Stimulated activated naive CD8-positive, alpha-beta T cell treated with anti-CD3 and anti-CD28 coated beads, Interleukin-15, Interleukin-2, amounts not matched to agents 100 ng/mL and 50 ng/mL, for 24 hours (primary cell): ENCODE measurements at regions not wholly inside any gene's neighbourhood (a gene's known extent, or its start where the extent isn't known, plus 50 kb on each side); places are given as distances from the start of the nearest gene placed in this dataset.

Experiments used
- H3K27ac Mint-ChIP-seq: one replicate; pipeline ENCODE4 v1.8.0; 2021; ENCODE audit warnings: mild to moderate bottlenecking, mixed read lengths
- H3K27me3 Mint-ChIP-seq: one replicate; pipeline ENCODE4 v1.8.0; 2021; ENCODE audit warnings: mixed read lengths
- H3K36me3 Mint-ChIP-seq: one replicate; pipeline ENCODE4 v1.8.0; 2021; ENCODE audit warnings: low read depth, mixed read lengths
- H3K4me1 Mint-ChIP-seq: one replicate; pipeline ENCODE4 v1.8.0; 2021; ENCODE audit warnings: low read depth, mixed read lengths
- H3K4me3 Mint-ChIP-seq: one replicate; pipeline ENCODE4 v1.8.0; 2021; ENCODE audit warnings: mild to moderate bottlenecking, mixed read lengths
- H3K9me3 Mint-ChIP-seq: one replicate; pipeline ENCODE4 v1.8.0; 2021; ENCODE audit warnings: mixed read lengths

DNA sequence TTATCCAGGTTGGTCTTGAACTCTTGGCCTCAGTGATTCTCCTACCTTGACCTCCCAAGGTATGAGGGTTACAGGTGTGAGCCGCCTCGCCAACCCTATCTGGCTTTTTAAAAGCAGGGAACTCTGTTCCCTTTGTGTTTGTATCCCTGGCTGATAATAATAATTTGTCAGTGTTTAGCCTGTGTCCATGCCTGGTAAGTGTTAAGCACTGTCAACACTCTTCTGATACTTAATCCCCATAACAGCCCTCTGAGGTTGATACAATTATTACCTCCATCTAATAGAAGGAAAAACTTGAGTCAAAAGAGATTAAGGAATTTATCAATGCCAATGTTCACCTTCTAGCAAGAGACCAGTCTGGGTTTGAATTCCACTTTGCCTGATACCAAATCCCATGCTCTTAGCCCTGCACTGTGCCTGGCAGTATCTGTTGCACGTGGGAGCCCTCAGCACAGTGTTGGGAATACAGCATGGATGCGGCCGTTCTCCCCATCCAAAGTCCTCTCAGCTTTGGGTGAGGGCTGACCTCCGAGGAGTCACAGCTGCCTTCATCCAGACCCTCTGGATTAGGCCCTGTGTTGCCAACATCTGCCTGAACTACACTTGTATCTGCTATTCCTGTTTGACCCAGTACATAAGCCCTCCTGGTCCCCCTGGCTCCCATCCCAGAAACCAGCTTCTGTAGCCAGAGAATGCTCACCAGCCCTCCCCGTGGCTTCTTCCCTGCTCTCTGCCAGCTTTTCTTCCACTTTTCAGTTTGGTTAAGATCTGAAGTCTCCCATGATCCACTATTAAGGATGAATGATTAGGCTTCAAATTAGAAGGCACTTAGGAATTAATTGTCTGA lies 335.6 kb upstream of the ASIC2 start:
- Mint-ChIP-seq H3K9me3 (peaks cover 6% of the 10 kb centered on the region), H3K27me3 (peaks cover 4% of the 10 kb centered on the region), H3K4me1 (no peaks in the 10 kb centered on the region), H3K4me3 (no peak overlapping the region), H3K36me3 (no peaks in the 10 kb centered on the region), H3K27ac (no peak overlapping the region)

DNA sequence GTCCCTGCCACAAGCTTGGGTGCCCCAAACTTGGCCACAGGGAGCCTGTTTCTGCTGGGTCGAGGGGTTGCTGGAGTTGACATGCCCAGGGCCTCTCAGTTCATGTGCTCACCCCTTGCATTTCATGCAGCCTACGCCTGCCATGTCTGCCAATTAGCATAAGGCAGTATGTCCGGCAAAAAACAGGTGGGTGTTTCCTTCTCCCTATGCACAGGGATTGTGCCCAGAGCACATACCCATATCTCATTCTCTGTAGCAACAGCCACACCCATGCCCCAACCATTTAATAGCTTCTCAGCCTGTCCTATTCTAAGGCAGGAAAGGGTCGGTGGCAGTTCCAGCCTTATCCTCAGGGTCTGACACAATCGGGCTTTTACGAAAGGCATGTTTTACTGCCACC lies 340.4 kb upstream of the ASIC2 start:
- Mint-ChIP-seq H3K9me3 (peaks cover 16% of the 10 kb centered on the region), H3K4me3 (no peak overlapping the region), H3K4me1 (no peaks in the 10 kb centered on the region), H3K36me3 (no peaks in the 10 kb centered on the region), H3K27me3 (peaks cover 4% of the 10 kb centered on the region), H3K27ac (no peak overlapping the region)

- Mint-ChIP-seq H3K27ac (no peak overlapping the region), H3K9me3 (peaks cover 10% of the 10 kb centered on the region), H3K36me3 (no peaks in the 10 kb centered on the region), H3K27me3 (no peaks in the 10 kb centered on the region), H3K4me3 (no peak overlapping the region), H3K4me1 (no peaks in the 10 kb centered on the region)
These were observed 344.4 kb upstream of the ASIC2 start for GRCh38 chr17:33637534-33637933.

DNA sequence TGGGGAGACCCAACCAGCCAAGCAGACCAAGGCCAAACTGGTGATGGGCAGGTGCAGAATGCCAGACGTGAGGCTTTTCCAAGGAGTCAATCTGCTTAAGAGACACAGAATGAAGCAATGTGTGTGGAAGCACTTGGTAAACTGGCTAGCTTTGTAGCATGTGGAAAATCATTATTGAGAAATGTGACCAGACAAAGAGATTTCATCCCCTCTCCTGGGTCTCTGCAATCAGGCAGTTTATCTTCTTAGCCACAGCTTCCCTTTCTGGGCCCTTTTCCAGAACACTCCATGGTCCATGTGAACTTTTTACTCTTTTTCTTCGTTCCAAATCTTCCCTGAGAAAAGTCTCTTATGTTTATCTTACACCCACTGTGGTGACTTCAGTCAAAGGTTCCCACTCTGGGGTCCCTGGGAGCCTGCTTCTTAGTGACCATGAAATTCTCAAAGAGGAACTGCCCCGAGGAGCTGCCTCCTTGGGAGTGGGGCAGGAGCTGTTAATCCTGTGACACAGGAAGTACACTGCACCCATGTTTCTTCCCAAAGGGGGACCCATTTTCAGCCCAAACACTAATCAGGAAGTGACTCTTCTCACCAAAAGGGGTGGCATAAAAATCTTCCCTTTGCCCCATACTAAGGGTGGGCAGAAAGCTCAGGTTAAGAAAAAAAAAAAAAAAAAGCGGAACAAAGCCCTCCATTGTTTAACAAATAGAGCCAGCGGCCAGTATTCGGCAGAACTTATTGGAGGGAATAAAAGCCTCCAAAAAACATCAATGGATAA lies 346.2 kb upstream of the ASIC2 start:
- H3K27ac Mint-ChIP-seq, result no peak overlapping the region
- no peak overlapping the region for H3K4me3 Mint-ChIP-seq
- no peaks in the 10 kb centered on the region for H3K36me3 Mint-ChIP-seq
- H3K4me1 Mint-ChIP-seq, result no peaks in the 10 kb centered on the region
- H3K27me3 Mint-ChIP-seq, result no peaks in the 10 kb centered on the region
- H3K9me3 Mint-ChIP-seq, result peaks cover 14% of the 10 kb centered on the region

DNA sequence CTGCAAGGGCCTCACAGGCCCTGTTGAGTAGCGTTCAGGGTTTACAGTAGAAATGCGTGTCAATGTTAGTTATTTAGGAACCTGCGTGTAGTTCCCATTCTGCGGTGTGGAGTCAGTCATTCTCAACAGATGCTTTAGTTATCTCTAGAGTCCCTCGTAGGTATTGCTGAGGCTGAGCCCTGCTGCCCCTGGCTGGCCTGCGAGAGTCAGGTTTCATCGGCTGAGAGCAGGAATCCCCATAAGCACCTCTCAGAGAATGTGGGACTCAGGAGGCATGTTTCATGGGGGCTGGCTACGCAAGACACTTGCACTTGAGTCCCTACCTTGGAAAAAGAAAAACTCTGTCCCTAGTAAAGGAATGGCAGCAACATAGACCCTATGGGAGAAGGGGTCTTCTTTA lies 347.5 kb upstream of the ASIC2 start:
- Mint-ChIP-seq H3K4me1 (no peaks in the 10 kb centered on the region), H3K27ac (no peak overlapping the region), H3K36me3 (no peaks in the 10 kb centered on the region), H3K4me3 (no peak overlapping the region), H3K27me3 (no peaks in the 10 kb centered on the region), H3K9me3 (peaks cover 14% of the 10 kb centered on the region)

DNA sequence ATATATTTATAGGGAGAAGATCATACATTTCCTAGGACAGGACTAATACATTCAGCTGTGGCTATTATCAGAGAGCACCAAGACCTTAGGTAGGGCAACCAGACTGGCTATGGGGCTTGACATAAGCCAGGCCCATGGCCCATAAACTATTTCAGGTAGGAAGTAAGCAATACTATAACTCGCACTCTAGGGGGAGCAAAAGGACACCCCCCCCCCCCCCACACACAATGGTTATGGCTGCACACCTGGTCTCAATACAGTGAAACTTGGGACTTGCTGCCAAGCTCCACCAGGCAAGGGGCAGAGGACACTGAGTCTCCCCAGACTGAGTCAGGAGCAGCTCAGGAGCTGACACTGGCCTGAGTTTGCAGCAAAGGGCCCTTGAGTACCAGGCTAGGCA lies 348.9 kb upstream of the ASIC2 start:
- Mint-ChIP-seq H3K36me3 (no peaks in the 10 kb centered on the region), H3K27me3 (no peaks in the 10 kb centered on the region), H3K9me3 (peaks cover 14% of the 10 kb centered on the region), H3K27ac (no peak overlapping the region), H3K4me1 (no peaks in the 10 kb centered on the region), H3K4me3 (no peak overlapping the region)

DNA sequence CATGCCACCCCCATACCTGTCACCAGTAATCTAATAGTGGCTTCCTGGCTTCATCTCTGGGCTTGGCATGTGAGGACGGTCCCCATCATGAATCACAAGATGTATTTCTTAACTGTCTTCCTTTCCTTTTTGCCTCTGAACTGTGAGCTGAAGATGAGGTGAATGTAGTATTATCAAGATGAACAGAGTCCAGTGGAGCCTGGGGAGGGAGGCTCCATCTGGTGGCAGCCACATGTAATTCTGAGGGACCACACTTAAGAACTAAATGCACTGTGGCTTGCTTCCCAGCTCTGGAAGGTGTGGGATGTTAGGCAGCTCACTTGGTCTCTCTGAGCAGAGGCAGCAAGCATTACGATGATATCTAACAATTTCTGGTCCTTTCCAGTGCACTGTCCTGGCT lies 354.9 kb upstream of the ASIC2 start:
- no peak overlapping the region for H3K27ac Mint-ChIP-seq
- H3K27me3 Mint-ChIP-seq, result peaks cover 4% of the 10 kb centered on the region
- H3K4me1 Mint-ChIP-seq, result no peaks in the 10 kb centered on the region
- no peak overlapping the region for H3K4me3 Mint-ChIP-seq
- H3K9me3 Mint-ChIP-seq, result peaks cover 3% of the 10 kb centered on the region
- H3K36me3 Mint-ChIP-seq, result no peaks in the 10 kb centered on the region

DNA sequence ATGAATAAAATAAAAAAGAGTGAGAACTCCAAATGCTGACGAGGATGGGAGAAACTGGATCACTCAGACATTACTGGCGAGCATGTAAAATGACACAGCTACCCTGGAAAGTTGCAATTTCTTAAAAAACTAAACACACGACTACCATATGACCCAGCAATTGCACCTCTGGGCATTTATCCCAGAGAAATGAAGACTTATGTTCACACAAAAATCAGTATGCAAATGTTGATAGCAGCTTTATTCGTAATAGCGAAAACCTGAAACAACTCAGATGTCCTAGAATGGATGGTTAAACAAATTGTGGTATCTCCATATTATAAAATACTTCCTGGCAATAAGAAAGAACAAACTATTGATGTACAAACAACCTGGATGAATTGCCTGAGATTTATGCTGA lies 357.2 kb upstream of the ASIC2 start:
- no peaks in the 10 kb centered on the region for H3K4me1 Mint-ChIP-seq
- no peak overlapping the region for H3K4me3 Mint-ChIP-seq
- H3K9me3 Mint-ChIP-seq, result no peaks in the 10 kb centered on the region
- H3K27ac Mint-ChIP-seq, result no peak overlapping the region
- H3K36me3 Mint-ChIP-seq, result no peaks in the 10 kb centered on the region
- H3K27me3 Mint-ChIP-seq, result peaks cover 4% of the 10 kb centered on the region

DNA sequence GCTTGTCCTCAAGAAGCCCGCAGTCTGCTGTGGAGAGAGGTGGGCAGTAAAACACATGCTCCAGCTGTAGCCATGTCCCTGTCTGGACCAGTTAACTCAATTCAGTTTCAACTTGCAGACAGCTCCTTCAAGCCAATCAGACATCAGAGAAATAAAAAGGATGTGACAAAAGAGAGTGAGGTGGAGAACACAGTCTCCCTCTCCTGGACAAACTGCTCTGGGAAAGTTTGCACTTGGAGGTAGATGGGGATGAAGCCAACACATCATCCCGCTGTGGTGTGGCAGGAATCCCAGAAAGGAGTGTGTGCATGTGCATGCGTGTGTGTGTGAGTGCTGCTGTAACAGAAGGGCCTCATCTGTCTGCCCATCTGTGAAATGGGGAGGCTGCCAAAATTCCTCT lies 358.6 kb upstream of the ASIC2 start:
- no peak overlapping the region for H3K27ac Mint-ChIP-seq
- no peaks in the 10 kb centered on the region for H3K9me3 Mint-ChIP-seq
- peaks cover 4% of the 10 kb centered on the region for H3K27me3 Mint-ChIP-seq
- no peak overlapping the region for H3K4me3 Mint-ChIP-seq
- H3K36me3 Mint-ChIP-seq, result no peaks in the 10 kb centered on the region
- H3K4me1 Mint-ChIP-seq, result no peaks in the 10 kb centered on the region

- Mint-ChIP-seq H3K9me3 (no peaks in the 10 kb centered on the region), H3K36me3 (no peaks in the 10 kb centered on the region), H3K27ac (no peak overlapping the region), H3K4me1 (no peaks in the 10 kb centered on the region), H3K27me3 (peaks cover 4% of the 10 kb centered on the region), H3K4me3 (no peak overlapping the region)
These were observed 359.8 kb upstream of the ASIC2 start for GRCh38 chr17:33652731-33653398.

- Mint-ChIP-seq H3K27me3 (peaks cover 4% of the 10 kb centered on the region), H3K4me3 (no peak overlapping the region), H3K36me3 (no peaks in the 10 kb centered on the region), H3K9me3 (no peaks in the 10 kb centered on the region), H3K4me1 (no peaks in the 10 kb centered on the region), H3K27ac (no peak overlapping the region)
These were observed 360.3 kb upstream of the ASIC2 start for GRCh38 chr17:33653399-33653788.

GRCh38 chr17:33657181-33657580 lies 364.1 kb upstream of the ASIC2 start:
- Mint-ChIP-seq H3K36me3 (no peaks in the 10 kb centered on the region), H3K27me3 (no peaks in the 10 kb centered on the region), H3K4me1 (no peaks in the 10 kb centered on the region), H3K9me3 (no peaks in the 10 kb centered on the region), H3K27ac (no peak overlapping the region), H3K4me3 (no peak overlapping the region)

GRCh38 chr17:33661975-33662374 lies 368.9 kb upstream of the ASIC2 start:
- no peak overlapping the region for H3K4me3 Mint-ChIP-seq
- H3K27me3 Mint-ChIP-seq, result no peaks in the 10 kb centered on the region
- no peak overlapping the region for H3K27ac Mint-ChIP-seq
- H3K9me3 Mint-ChIP-seq, result no peaks in the 10 kb centered on the region
- no peaks in the 10 kb centered on the region for H3K36me3 Mint-ChIP-seq
- peaks cover under 1% of the 10 kb centered on the region for H3K4me1 Mint-ChIP-seq

DNA sequence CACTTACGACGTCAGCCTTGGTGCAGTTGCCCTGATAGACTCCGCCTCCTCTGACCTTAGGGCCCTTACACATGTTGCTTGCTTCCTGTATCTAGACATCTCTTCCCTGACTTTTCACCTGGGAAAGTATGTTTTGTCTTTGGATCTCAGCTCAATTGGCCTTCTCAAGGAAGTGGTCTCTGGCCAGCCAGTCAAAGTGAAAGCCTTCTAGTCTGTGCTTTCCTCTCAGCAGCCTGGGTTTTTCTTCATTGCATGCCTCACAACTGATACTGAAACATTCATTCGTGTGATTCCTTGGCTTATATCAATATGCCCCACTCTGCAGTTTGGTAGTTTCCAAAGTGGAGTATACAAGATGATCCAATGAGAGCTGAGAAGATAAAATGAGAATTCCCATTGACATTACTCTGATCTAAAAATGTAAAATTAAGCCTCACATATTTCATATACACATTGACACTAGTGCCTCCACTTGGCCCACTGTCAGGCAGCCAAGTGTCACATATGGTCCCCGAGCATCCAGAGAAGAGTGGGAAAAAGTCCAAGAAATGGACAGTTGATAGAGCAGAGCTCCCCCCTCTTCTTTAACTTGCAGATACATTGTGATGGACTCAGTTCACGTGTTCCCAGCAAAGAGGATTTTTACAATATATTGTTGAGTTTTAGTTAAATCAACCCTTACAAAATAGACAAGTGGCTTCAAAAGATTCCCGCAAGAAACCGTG lies 371.2 kb upstream of the ASIC2 start:
- Mint-ChIP-seq H3K9me3 (no peaks in the 10 kb centered on the region), H3K4me1 (peaks cover 7% of the 10 kb centered on the region), H3K27ac (no peak overlapping the region), H3K4me3 (no peak overlapping the region), H3K27me3 (no peaks in the 10 kb centered on the region), H3K36me3 (no peaks in the 10 kb centered on the region)
